ENCODE measurements at regions not wholly inside any gene's neighbourhood (a gene's known extent, or its start where the extent isn't known, plus 50 kb on each side); places are given as distances from the start of the nearest gene placed in this dataset.

DNA sequence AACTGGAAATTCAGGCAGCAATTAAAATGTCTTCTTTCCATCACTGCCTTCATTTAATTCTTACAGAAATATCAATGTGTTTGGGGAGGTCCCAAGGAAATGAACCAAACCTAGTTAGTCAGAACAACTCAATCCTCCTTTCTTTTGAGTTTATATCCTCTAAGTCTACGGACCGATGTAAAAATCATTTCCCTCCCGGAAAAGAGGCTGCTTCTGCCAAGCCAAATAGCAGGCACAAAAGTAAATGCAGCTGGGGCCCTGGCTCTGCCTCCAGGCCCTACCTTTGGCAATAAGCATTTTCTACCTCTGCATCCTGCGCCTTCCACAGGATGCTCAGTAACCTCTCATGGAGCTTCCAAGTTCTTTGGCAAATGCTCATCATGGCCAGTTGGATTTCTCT, 122.5 kb upstream of the COL8A1 start:
- Mint-ChIP-seq H3K27me3 (ENCODE audit: low read depth) (no peaks in the 10 kb centered on the region), H3K27ac (no peak overlapping the region), H3K4me1 (peaks cover 3 to 5% of the 10 kb centered on the region in 2 experiments; a peak in 1 of 4 replicates), H3K9me3 (no peaks in the 10 kb centered on the region), H3K36me3 (ENCODE audit: insufficient read depth in 1 of 3, low read depth in 3 of 3) (no peaks in the 10 kb centered on the region), H3K4me3 (no peak overlapping the region)
- H4K5ac ChIP-seq (ENCODE audit: insufficient read length, low read depth, low read length), result no peak overlapping the region
- H2AFZ ChIP-seq (ENCODE audit: low read length), result no peak overlapping the region
- H3K79me2 ChIP-seq (ENCODE audit: insufficient read depth, low read length), result no peaks in the 10 kb centered on the region
- H2BK15ac ChIP-seq (ENCODE audit: low read depth, low read length), result no peak overlapping the region
- H4K8ac ChIP-seq (replicated peaks; ENCODE audit: insufficient read length, low read depth, low read length), result no peak overlapping the region
- H2BK12ac ChIP-seq (ENCODE audit: insufficient read length, low read depth, low read length), result no peak overlapping the region
- no peak overlapping the region for H3K4me2 ChIP-seq (ENCODE audit: insufficient read depth, insufficient read length, low read length)
- H3K23me2 ChIP-seq (ENCODE audit: insufficient read length, low read depth, low read length, poor library complexity, severe bottlenecking), result no peaks in the 10 kb centered on the region
- TF ChIP-seq, protein P1, sequence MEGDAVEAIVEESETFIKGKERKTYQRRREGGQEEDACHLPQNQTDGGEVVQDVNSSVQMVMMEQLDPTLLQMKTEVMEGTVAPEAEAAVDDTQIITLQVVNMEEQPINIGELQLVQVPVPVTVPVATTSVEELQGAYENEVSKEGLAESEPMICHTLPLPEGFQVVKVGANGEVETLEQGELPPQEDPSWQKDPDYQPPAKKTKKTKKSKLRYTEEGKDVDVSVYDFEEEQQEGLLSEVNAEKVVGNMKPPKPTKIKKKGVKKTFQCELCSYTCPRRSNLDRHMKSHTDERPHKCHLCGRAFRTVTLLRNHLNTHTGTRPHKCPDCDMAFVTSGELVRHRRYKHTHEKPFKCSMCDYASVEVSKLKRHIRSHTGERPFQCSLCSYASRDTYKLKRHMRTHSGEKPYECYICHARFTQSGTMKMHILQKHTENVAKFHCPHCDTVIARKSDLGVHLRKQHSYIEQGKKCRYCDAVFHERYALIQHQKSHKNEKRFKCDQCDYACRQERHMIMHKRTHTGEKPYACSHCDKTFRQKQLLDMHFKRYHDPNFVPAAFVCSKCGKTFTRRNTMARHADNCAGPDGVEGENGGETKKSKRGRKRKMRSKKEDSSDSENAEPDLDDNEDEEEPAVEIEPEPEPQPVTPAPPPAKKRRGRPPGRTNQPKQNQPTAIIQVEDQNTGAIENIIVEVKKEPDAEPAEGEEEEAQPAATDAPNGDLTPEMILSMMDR (conservative IDR thresholded peaks at IDR 0.05), result no peak
- DNase-seq, result no peak
- H3K14ac ChIP-seq (ENCODE audit: insufficient read depth, low read length), result no peak overlapping the region
- H3K9ac ChIP-seq (ENCODE audit: extremely low read depth, insufficient read length, low read length), result no peak overlapping the region
- H3T11ph ChIP-seq (ENCODE audit: low read length), result no peak overlapping the region
- no peak overlapping the region for H2BK5ac ChIP-seq (ENCODE audit: insufficient read length, low read length)
- no peak overlapping the region for H3K18ac ChIP-seq (ENCODE audit: insufficient read length, low read depth, low read length)
- H3K79me1 ChIP-seq (ENCODE audit: insufficient read depth, low read depth, low read length, poor library complexity, severe bottlenecking), result no peaks in the 10 kb centered on the region
- no peaks in the 10 kb centered on the region for H3K4me1 ChIP-seq (ENCODE audit: insufficient read depth, low read length)
- no peaks in the 10 kb centered on the region for H4K20me1 ChIP-seq (ENCODE audit: control insufficient read depth, insufficient read depth, insufficient read length)
- no peak overlapping the region for H3K4ac ChIP-seq (ENCODE audit: low read depth, low read length)
- H3K27ac ChIP-seq (ENCODE audit: insufficient read length, low read depth, low read length), result no peak overlapping the region
- H3K27me3 ChIP-seq (ENCODE audit: insufficient read depth, low read length), result no peaks in the 10 kb centered on the region
- whole genome bisulfite sequencing (ENCODE audit: extremely low coverage, insufficient read length, low lambda C conversion rate), result no CpG with 5 or more reads among the region's 4 CpGs
- H4K91ac ChIP-seq (ENCODE audit: insufficient read length, low read depth, low read length), result no peak overlapping the region
- no peak overlapping the region for H2BK120ac ChIP-seq (ENCODE audit: low read depth, low read length, poor library complexity, severe bottlenecking)
- H2BK20ac ChIP-seq (ENCODE audit: low read depth, low read length, poor library complexity, severe bottlenecking), result no peak overlapping the region
- H3K9me3 ChIP-seq (ENCODE audit: control insufficient read depth, low read depth, low read length), result no peaks in the 10 kb centered on the region
- no peak overlapping the region for H2AK5ac ChIP-seq (ENCODE audit: insufficient read length, low read length)
- no peak overlapping the region for H3K56ac ChIP-seq (ENCODE audit: insufficient read length, low read depth, low read length)
- H3K23ac ChIP-seq (ENCODE audit: insufficient read length, low read depth, low read length), result no peak overlapping the region
